ENCODE measurements at regions not wholly inside any gene's neighbourhood (a gene's known extent, or its start where the extent isn't known, plus 50 kb on each side); places are given as distances from the start of the nearest gene placed in this dataset.

- Histone ChIP-seq H3K4me2 (ENCODE audit: low read length) (no peak overlapping the region), H3K36me3 (ENCODE audit: insufficient read depth, low read length) (no peaks in the 10 kb centered on the region), H3K27ac (ENCODE audit: low read length) (no peak overlapping the region), H3K9ac (ENCODE audit: low read length) (no peak overlapping the region), H2AFZ (ENCODE audit: low read depth, low read length) (no peak overlapping the region), H3K27me3 (ENCODE audit: insufficient read depth, low read depth, low read length) (no peaks in the 10 kb centered on the region), H3K4me3 (ENCODE audit: low read length) (no peak overlapping the region), H3K9me3 (ENCODE audit: low read length) (no peaks in the 10 kb centered on the region), H3K9me2 (ENCODE audit: insufficient read depth, low read length) (no peaks in the 10 kb centered on the region), H3K79me2 (replicated peaks; ENCODE audit: insufficient read depth, low read length) (no peaks in the 10 kb centered on the region), H3F3A (ENCODE audit: insufficient read depth, low read length, poor library complexity, severe bottlenecking) (no peaks in the 10 kb centered on the region), H4K20me1 (ENCODE audit: insufficient read depth) (no peaks in the 10 kb centered on the region)
- TF ChIP-seq TAF1 (IDR thresholded peaks at IDR 0.05; ENCODE audit: low read depth) = no peak
- TF ChIP-seq EZH2 (IDR thresholded peaks at IDR 0.05; ENCODE audit: borderline replicate concordance, insufficient read depth, low read length, poor library complexity, severe bottlenecking) = no peak
- TF ChIP-seq EP300 (conservative IDR thresholded peaks at IDR 0.05; ENCODE audit: poor library complexity, severe bottlenecking) = no peak
- TF ChIP-seq MXI1 (conservative IDR thresholded peaks at IDR 0.05; ENCODE audit: poor library complexity, severe bottlenecking) = no peak
- TF ChIP-seq REST (IDR thresholded peaks at IDR 0.05; ENCODE audit: borderline replicate concordance) = no peak
- TF ChIP-seq RAD21 (conservative IDR thresholded peaks at IDR 0.05) = no peak
- no peak for TF ChIP-seq SMC3 (conservative IDR thresholded peaks at IDR 0.05; ENCODE audit: poor library complexity)
- TF ChIP-seq CTCF (IDR thresholded peaks at IDR 0.05; ENCODE audit: poor library complexity, severe bottlenecking) = no peak
- TF ChIP-seq POLR2AphosphoS5 (IDR thresholded peaks at IDR 0.05) = no peak
These were observed 96.9 kb downstream of the SPP2 start for GRCh38 chr2:234147335-234147861.

- no peaks in the 10 kb centered on the region for H3K79me2 ChIP-seq (replicated peaks; ENCODE audit: insufficient read depth, low read length)
- H3K9me3 ChIP-seq (ENCODE audit: low read length) = no peaks in the 10 kb centered on the region
- H3K36me3 ChIP-seq (ENCODE audit: insufficient read depth, low read length) = no peaks in the 10 kb centered on the region
- H3K27ac ChIP-seq (ENCODE audit: low read length) = no peak overlapping the region
- no peak overlapping the region for H2AFZ ChIP-seq (ENCODE audit: low read depth, low read length)
- no peaks in the 10 kb centered on the region for H3K27me3 ChIP-seq (ENCODE audit: insufficient read depth, low read depth, low read length)
- H3K9me2 ChIP-seq (ENCODE audit: insufficient read depth, low read length) = no peaks in the 10 kb centered on the region
- no peak overlapping the region for H3K4me3 ChIP-seq (ENCODE audit: low read length)
- H4K20me1 ChIP-seq (ENCODE audit: insufficient read depth) = no peaks in the 10 kb centered on the region
- no peaks in the 10 kb centered on the region for H3F3A ChIP-seq (ENCODE audit: insufficient read depth, low read length, poor library complexity, severe bottlenecking)
- no peak overlapping the region for H3K9ac ChIP-seq (ENCODE audit: low read length)
- TF ChIP-seq TAF1 (IDR thresholded peaks at IDR 0.05; ENCODE audit: low read depth) = no peak
- TF ChIP-seq SMC3 (conservative IDR thresholded peaks at IDR 0.05; ENCODE audit: poor library complexity) = no peak
- TF ChIP-seq MXI1 (conservative IDR thresholded peaks at IDR 0.05; ENCODE audit: poor library complexity, severe bottlenecking) = no peak
- no peak for TF ChIP-seq EP300 (conservative IDR thresholded peaks at IDR 0.05; ENCODE audit: poor library complexity, severe bottlenecking)
- TF ChIP-seq POLR2AphosphoS5 (IDR thresholded peaks at IDR 0.05) = no peak
- TF ChIP-seq RAD21 (conservative IDR thresholded peaks at IDR 0.05) = no peak
- TF ChIP-seq EZH2 (IDR thresholded peaks at IDR 0.05; ENCODE audit: borderline replicate concordance, insufficient read depth, low read length, poor library complexity, severe bottlenecking) = no peak
- no peak overlapping the region for H3K4me2 ChIP-seq (ENCODE audit: low read length)
These were observed 95.8 kb downstream of the SPP2 start for GRCh38 chr2:234146087-234146826.
